Neural cell (in vitro differentiated cells): ENCODE measurements at regions not wholly inside any gene's neighbourhood (a gene's known extent, or its start where the extent isn't known, plus 50 kb on each side); places are given as distances from the start of the nearest gene placed in this dataset.

ENCODE experiments used
- H2AFZ ChIP-seq: fragments of 200-600, 300-800 bp; sonication (generic), shearing (Covaris generic); 2 replicates; pipeline ENCODE4 v1.6.0; 2014; ENCODE audit warnings: low read depth, mild to moderate bottlenecking, antibody characterized with exemption, low read length, moderate library complexity
- H3F3A ChIP-seq: fragments of 200-600 bp; shearing (Covaris generic); 2 replicates; pipeline ENCODE4 v1.6.1; 2016; ENCODE audit warnings: mild to moderate bottlenecking, moderate library complexity, mixed read lengths, antibody characterized with exemption, low read length; ENCODE audit not compliant: insufficient read depth, poor library complexity, severe bottlenecking
- H3K27ac ChIP-seq: fragments of 200-600, 300-800 bp; sonication (generic), shearing (Covaris generic); 2 replicates; pipeline ENCODE4 v1.5.1; 2014; ENCODE audit warnings: mild to moderate bottlenecking, low read length, moderate library complexity
- H3K27me3 ChIP-seq: fragments of 300-800, 200-600 bp; sonication (generic), shearing (Covaris generic); 2 replicates; pipeline ENCODE4 v1.6.0; 2014; ENCODE audit warnings: mild to moderate bottlenecking, low read depth, low read length, moderate library complexity; ENCODE audit not compliant: insufficient read depth
- H3K36me3 ChIP-seq: fragments of 300-800, 200-600 bp; sonication (generic), shearing (Covaris generic); 2 replicates; pipeline ENCODE4 v1.5.1; 2014; ENCODE audit warnings: mild to moderate bottlenecking, antibody characterized with exemption, low read length, moderate library complexity; ENCODE audit not compliant: insufficient read depth
- H3K4me2 ChIP-seq: fragments of 300-800, 200-600 bp; sonication (generic), shearing (Covaris generic); 2 replicates; pipeline ENCODE4 v1.6.0; 2014; ENCODE audit warnings: mild to moderate bottlenecking, low read length
- H3K4me3 ChIP-seq: fragments of 300-800, 200-600 bp; sonication (generic), shearing (Covaris generic); 2 replicates; pipeline ENCODE4 v1.5.1; 2014; ENCODE audit warnings: mild to moderate bottlenecking, low read length, moderate library complexity
- H3K79me2 ChIP-seq: fragments of 200-600 bp; shearing (Covaris generic); replicated peaks from 2 replicates; pipeline ENCODE4 v1.6.0; 2014; ENCODE audit warnings: mild to moderate bottlenecking, low read length, moderate library complexity; ENCODE audit not compliant: insufficient read depth
- H3K9ac ChIP-seq: fragments of 300-800, 200-600 bp; sonication (generic), shearing (Covaris generic); 2 replicates; pipeline ENCODE4 v1.6.1; 2016; ENCODE audit warnings: mild to moderate bottlenecking, low read length, mixed read lengths
- H3K9me2 ChIP-seq: fragments of 200-600 bp; shearing (Covaris generic); 2 replicates; pipeline ENCODE4 v1.6.1; 2016; ENCODE audit warnings: mild to moderate bottlenecking, low read length, mixed read lengths; ENCODE audit not compliant: insufficient read depth
- H3K9me3 ChIP-seq: fragments of 200-600, 300-800 bp; sonication (generic), shearing (Covaris generic); 2 replicates; pipeline ENCODE4 v1.6.1; 2016; ENCODE audit warnings: mild to moderate bottlenecking, mixed run types, low read length, moderate library complexity, mixed read lengths
- H4K20me1 ChIP-seq: fragments of 200-600 bp; shearing (Covaris generic); 2 replicates; pipeline ENCODE4 v1.6.1; 2016; ENCODE audit warnings: mild to moderate bottlenecking, mixed run types; ENCODE audit not compliant: insufficient read depth
- CTCF ChIP-seq: fragments of 450-650 bp; IDR thresholded peaks from 2 replicates; pipeline ENCODE4 v1.5.1; 2014; ENCODE audit warnings: antibody characterized with exemption, mild to moderate bottlenecking, moderate library complexity; ENCODE audit not compliant: poor library complexity, severe bottlenecking
- EP300 ChIP-seq: fragments of 450-650 bp; conservative IDR thresholded peaks from 2 replicates; pipeline ENCODE4 v1.6.1; 2014; ENCODE audit warnings: antibody characterized with exemption, mild to moderate bottlenecking, moderate library complexity; ENCODE audit not compliant: poor library complexity, severe bottlenecking
- EZH2 ChIP-seq: fragments of 200-600, 300-800 bp; shearing (Covaris generic), sonication (generic); IDR thresholded peaks from 2 replicates; pipeline ENCODE4 v1.6.1; 2014; ENCODE audit warnings: antibody characterized with exemption, low read length, borderline replicate concordance, mild to moderate bottlenecking; ENCODE audit not compliant: insufficient read depth, poor library complexity, severe bottlenecking
- MXI1 ChIP-seq: fragments of 450-650 bp; conservative IDR thresholded peaks from 2 replicates; pipeline ENCODE4 v1.6.1; 2014; ENCODE audit warnings: antibody characterized with exemption, mild to moderate bottlenecking; ENCODE audit not compliant: poor library complexity, severe bottlenecking
- POLR2AphosphoS5 ChIP-seq: IDR thresholded peaks from 2 replicates; pipeline ENCODE4 v1.6.1; 2012
- RAD21 ChIP-seq: fragments of 450-650 bp; conservative IDR thresholded peaks from 2 replicates; pipeline ENCODE4 v1.6.1; 2014; ENCODE audit warnings: antibody characterized with exemption, mild to moderate bottlenecking, moderate library complexity
- REST ChIP-seq: IDR thresholded peaks from 2 replicates; pipeline ENCODE4 v1.6.1; 2012; ENCODE audit warnings: borderline replicate concordance
- SMC3 ChIP-seq: fragments of 450-650 bp; conservative IDR thresholded peaks from 2 replicates; pipeline ENCODE4 v1.6.1; 2014; ENCODE audit warnings: antibody characterized with exemption, mild to moderate bottlenecking, moderate library complexity; ENCODE audit not compliant: poor library complexity
- TAF1 ChIP-seq: IDR thresholded peaks from 2 replicates; pipeline ENCODE4 v1.6.1; 2012; ENCODE audit warnings: low read depth

GRCh38 chr2:126837966-126838715 is 60.5 kb upstream of the TEX51 start:
- TF ChIP-seq EP300: no peak
- Histone ChIP-seq H3K79me2 (no peaks in the 10 kb centered on the region), H3K4me2 (no peak overlapping the region), H3K4me3 (no peak overlapping the region), H3K9me2 (no peaks in the 10 kb centered on the region), H3F3A (no peaks in the 10 kb centered on the region), H3K9ac (no peak overlapping the region), H3K9me3 (no peaks in the 10 kb centered on the region), H4K20me1 (no peaks in the 10 kb centered on the region), H3K27me3 (no peaks in the 10 kb centered on the region), H3K36me3 (no peaks in the 10 kb centered on the region), H2AFZ (no peak overlapping the region), H3K27ac (no peak overlapping the region)

- TF ChIP-seq CTCF (no peak), SMC3 (no peak), RAD21 (no peak), EZH2 (no peak), POLR2AphosphoS5 (no peak), EP300 (no peak), TAF1 (no peak), MXI1 (no peak), REST (no peak)
- no peaks in the 10 kb centered on the region for H3K9me2 ChIP-seq
- H3K27me3 ChIP-seq: no peaks in the 10 kb centered on the region
- no peaks in the 10 kb centered on the region for H3K79me2 ChIP-seq
- H3K9me3 ChIP-seq: no peaks in the 10 kb centered on the region
- H3K27ac ChIP-seq: no peak overlapping the region
- H2AFZ ChIP-seq: no peak overlapping the region
- no peak overlapping the region for H3K4me3 ChIP-seq
- H3K36me3 ChIP-seq: no peaks in the 10 kb centered on the region
- H4K20me1 ChIP-seq: no peaks in the 10 kb centered on the region
- H3K9ac ChIP-seq: no peak overlapping the region
- H3F3A ChIP-seq: no peaks in the 10 kb centered on the region
- H3K4me2 ChIP-seq: no peak overlapping the region
Measured at GRCh38 chr2:126838716-126838985, 60.0 kb upstream of the TEX51 start.

- Histone ChIP-seq H3K9ac (no peak overlapping the region), H3K27ac (no peak overlapping the region), H3F3A (no peaks in the 10 kb centered on the region), H3K9me2 (no peaks in the 10 kb centered on the region), H3K4me2 (no peak overlapping the region), H3K4me3 (no peak overlapping the region), H3K36me3 (no peaks in the 10 kb centered on the region), H3K79me2 (no peaks in the 10 kb centered on the region), H2AFZ (no peak overlapping the region), H4K20me1 (no peaks in the 10 kb centered on the region), H3K27me3 (no peaks in the 10 kb centered on the region), H3K9me3 (no peaks in the 10 kb centered on the region)
- no peak for TF ChIP-seq REST
- no peak for TF ChIP-seq MXI1
- no peak for TF ChIP-seq EP300
- TF ChIP-seq POLR2AphosphoS5: no peak
- no peak for TF ChIP-seq EZH2
- no peak for TF ChIP-seq RAD21
- TF ChIP-seq CTCF: no peak
- TF ChIP-seq TAF1: no peak
- no peak for TF ChIP-seq SMC3
Measured at GRCh38 chr2:126839796-126840195, 58.9 kb upstream of the TEX51 start.
